IMR-90 (cell line): ENCODE measurements at regions not wholly inside any gene's neighbourhood (a gene's known extent, or its start where the extent isn't known, plus 50 kb on each side); places are given as distances from the start of the nearest gene placed in this dataset.

Experiments used
- ATAC-seq: fragments of 200-7000 bp; cut with Tn5 transposase; 2 replicates; pipeline ENCODE4 v1.9.1; 2020; ENCODE audit warnings: low read depth, mild to moderate bottlenecking, moderate library complexity
- BruUV-seq: library from RNA; stranded (reverse); fragments of 400-500 nt; replicated peaks from 2 replicates; lab custom pipeline; 2021; lab: Mats Ljungman, UMichigan
- CTCF ChIA-PET: fragments of 300-600 bp; formaldehyde crosslinking; extraction: SDS; loops from one replicate; lab custom pipeline; 2021; ENCODE audit warnings: antibody characterized with exemption; lab: Yijun Ruan, JAX
- POLR2A ChIA-PET: fragments of 300-600 bp; sonication (Branson Sonifier 250); formaldehyde crosslinking; loops from one replicate; lab custom pipeline; 2022; ENCODE audit warnings: antibody characterized with exemption; ENCODE audit not compliant: unreplicated experiment; lab: Charles Lee
- DNase-seq: peaks from one replicate; pipeline ENCODE4 v3.0.0; 2013
- H2AFZ ChIP-seq: replicated peaks from 2 replicates; pipeline ENCODE3; 2013; ENCODE audit warnings: low read length, mild to moderate bottlenecking; ENCODE audit not compliant: poor library complexity
- H2AK5ac ChIP-seq: 2 replicates; pipeline ENCODE4 v1.6.1; 2013; ENCODE audit warnings: low read depth, low read length, inconsistent platforms
- H2AK9ac ChIP-seq: replicated peaks from 2 replicates; pipeline ENCODE3; 2013; ENCODE audit warnings: mild to moderate bottlenecking, low read depth, low read length, moderate library complexity; ENCODE audit not compliant: poor library complexity
- H2BK120ac ChIP-seq: 2 replicates; pipeline ENCODE4 v1.6.1; 2013; ENCODE audit warnings: low read depth, low read length, inconsistent platforms
- H2BK15ac ChIP-seq: 3 replicates; pipeline ENCODE4 v1.6.1; 2013; ENCODE audit warnings: low read depth, low read length, inconsistent platforms
- H2BK20ac ChIP-seq: 2 replicates; pipeline ENCODE4 v1.6.1; 2013; ENCODE audit warnings: low read depth, mild to moderate bottlenecking, inconsistent platforms, low read length, moderate library complexity
- H2BK5ac ChIP-seq: 2 replicates; pipeline ENCODE4 v1.6.1; 2013; ENCODE audit warnings: mild to moderate bottlenecking, low read depth, low read length, inconsistent platforms; ENCODE audit not compliant: poor library complexity, severe bottlenecking
- H3K14ac ChIP-seq: replicated peaks from 2 replicates; pipeline ENCODE4 v1.6.1; 2013; ENCODE audit warnings: low read depth, low read length, inconsistent platforms
- H3K18ac ChIP-seq: 2 replicates; pipeline ENCODE4 v1.6.1; 2013; ENCODE audit warnings: low read depth, low read length, control low read depth
- H3K23ac ChIP-seq: 2 replicates; pipeline ENCODE4 v1.6.1; 2013; ENCODE audit warnings: low read depth, low read length, inconsistent platforms
- H3K27ac ChIP-seq: 2 replicates; pipeline ENCODE4 v1.5.1; 2013; ENCODE audit warnings: mild to moderate bottlenecking, control low read depth, low read length; ENCODE audit not compliant: insufficient read depth
- H3K27me3 ChIP-seq: 2 replicates; pipeline ENCODE4 v1.6.1; 2013; ENCODE audit warnings: low read length; ENCODE audit not compliant: control insufficient read depth, insufficient read depth
- H3K36me3 ChIP-seq: 2 replicates; pipeline ENCODE4 v1.6.1; 2013; ENCODE audit warnings: low read length, mixed read lengths; ENCODE audit not compliant: control insufficient read depth, insufficient read depth
- H3K4ac ChIP-seq: 2 replicates; pipeline ENCODE4 v1.6.1; 2013; ENCODE audit warnings: low read depth, low read length, inconsistent platforms
- H3K4me1 ChIP-seq: 2 replicates; pipeline ENCODE4 v1.6.1; 2013; ENCODE audit warnings: low read length, mixed read lengths; ENCODE audit not compliant: control insufficient read depth, insufficient read depth
- H3K4me2 ChIP-seq: 2 replicates; pipeline ENCODE4 v1.6.1; 2013; ENCODE audit warnings: low read depth, mild to moderate bottlenecking, control low read depth, low read length, moderate library complexity
- H3K4me3 ChIP-seq: 2 replicates; pipeline ENCODE4 v1.5.1; 2013; ENCODE audit warnings: low read depth, mild to moderate bottlenecking, control low read depth, low read length, moderate library complexity; ENCODE audit not compliant: insufficient read depth
- H3K56ac ChIP-seq: 2 replicates; pipeline ENCODE4 v1.6.1; 2013; ENCODE audit warnings: low read length, inconsistent platforms; ENCODE audit not compliant: insufficient read depth; ENCODE audit errors: extremely low read depth
- H3K79me1 ChIP-seq, 2 experiments: 2 replicates each; pipeline ENCODE4 v1.6.1; 2013; ENCODE audit warnings: low read length in 2 of 2, inconsistent platforms in 1 of 2, low read depth in 1 of 2
- H3K9ac ChIP-seq: 2 replicates; pipeline ENCODE4 v1.6.1; 2013; ENCODE audit warnings: low read depth, low read length, control low read depth
- H3K9me1 ChIP-seq: 2 replicates; pipeline ENCODE4 v1.6.1; 2013; ENCODE audit warnings: low read length, inconsistent platforms; ENCODE audit not compliant: insufficient read depth
- H3K9me3 ChIP-seq: 2 replicates; pipeline ENCODE4 v1.6.1; 2013; ENCODE audit warnings: low read length; ENCODE audit not compliant: control insufficient read depth, insufficient read depth
- H4K20me1 ChIP-seq: 2 replicates; pipeline ENCODE4 v1.6.1; 2013; ENCODE audit warnings: low read length, inconsistent platforms; ENCODE audit not compliant: insufficient read depth
- H4K5ac ChIP-seq: 2 replicates; pipeline ENCODE4 v1.6.1; 2013; ENCODE audit warnings: mild to moderate bottlenecking, low read depth, low read length, control low read depth
- H4K8ac ChIP-seq, 2 experiments: 2 replicates each; pipeline ENCODE4 v1.6.1; 2013; ENCODE audit warnings: low read depth in 2 of 2, low read length in 2 of 2, control low read depth in 1 of 2, inconsistent platforms in 1 of 2
- H4K91ac ChIP-seq: 2 replicates; pipeline ENCODE4 v1.6.1; 2013; ENCODE audit warnings: low read depth, low read length, inconsistent platforms; ENCODE audit not compliant: insufficient read depth
- BHLHE40 ChIP-seq: fragments of 150-350 bp; IDR thresholded peaks from 2 replicates; pipeline ENCODE4 v1.6.1; 2016; ENCODE audit warnings: mild to moderate bottlenecking, low read depth, low read length
- CEBPB ChIP-seq: IDR thresholded peaks from 2 replicates; pipeline ENCODE4 v1.6.1; 2012; ENCODE audit warnings: low read depth, low read length, improper control_type of control experiment
- CHD1 ChIP-seq: IDR thresholded peaks from 2 replicates; pipeline ENCODE4 v1.6.1; 2012; ENCODE audit warnings: low read depth, low read length, improper control_type of control experiment
- CTCF ChIP-seq: conservative IDR thresholded peaks from 2 replicates; pipeline ENCODE4 v1.5.1; 2012; ENCODE audit warnings: mild to moderate bottlenecking, low read depth, low read length, improper control_type of control experiment
- ELK1 ChIP-seq: fragments of 150-350 bp; IDR thresholded peaks from 2 replicates; pipeline ENCODE4 v1.6.1; 2016; ENCODE audit warnings: low read depth, mild to moderate bottlenecking, low read length, moderate library complexity, borderline replicate concordance
- FOS ChIP-seq: fragments of 150-350 bp; IDR thresholded peaks from 2 replicates; pipeline ENCODE4 v1.6.1; 2016; ENCODE audit warnings: low read depth, low read length
- MAFK ChIP-seq: IDR thresholded peaks from 2 replicates; pipeline ENCODE4 v1.6.1; 2012; ENCODE audit warnings: low read depth, low read length, improper control_type of control experiment
- MAZ ChIP-seq: IDR thresholded peaks from 2 replicates; pipeline ENCODE4 v1.6.1; 2012; ENCODE audit warnings: low read depth, mild to moderate bottlenecking, low read length, improper control_type of control experiment, moderate library complexity, borderline replicate concordance
- MXI1 ChIP-seq: IDR thresholded peaks from 2 replicates; pipeline ENCODE4 v1.6.1; 2012; ENCODE audit warnings: low read depth, mild to moderate bottlenecking, low read length, moderate library complexity, borderline replicate concordance
- NFE2L2 ChIP-seq: fragments of 150-350 bp; IDR thresholded peaks from 2 replicates; pipeline ENCODE4 v1.6.1; 2016; ENCODE audit warnings: low read depth, mild to moderate bottlenecking, low read length
- POLR2A ChIP-seq: IDR thresholded peaks from 2 replicates; pipeline ENCODE4 v1.6.1; 2012; ENCODE audit warnings: mild to moderate bottlenecking, low read depth, low read length
- RAD21 ChIP-seq: IDR thresholded peaks from 2 replicates; pipeline ENCODE4 v1.6.1; 2012; ENCODE audit warnings: low read length, improper control_type of control experiment
- RCOR1 ChIP-seq: IDR thresholded peaks from 2 replicates; pipeline ENCODE4 v1.6.1; 2012; ENCODE audit warnings: mild to moderate bottlenecking, low read length, improper control_type of control experiment; ENCODE audit not compliant: insufficient replicate concordance
- RFX5 ChIP-seq: IDR thresholded peaks from 2 replicates; pipeline ENCODE4 v1.8.0; 2012; ENCODE audit warnings: low read depth, mild to moderate bottlenecking, low read length, moderate library complexity
- SMC3 ChIP-seq: fragments of 150-350 bp; IDR thresholded peaks from 2 replicates; pipeline ENCODE4 v1.6.1; 2016; ENCODE audit warnings: low read depth, mild to moderate bottlenecking, antibody characterized with exemption, low read length, moderate library complexity
- USF2 ChIP-seq: fragments of 150-350 bp; IDR thresholded peaks from 2 replicates; pipeline ENCODE4 v1.6.1; 2017; ENCODE audit warnings: mild to moderate bottlenecking, antibody characterized with exemption, low read length, low read depth
- whole genome bisulfite sequencing, 2 experiments: methylation state at CpG; one replicate each; pipeline versions ENCODE4 v1.1.5 to v1.1.7; 2013; ENCODE audit warnings: missing lambda C conversion rate in 2 of 2; ENCODE audit not compliant: insufficient read length in 1 of 2; ENCODE audit errors: extremely low coverage in 2 of 2; 5-methylcytosine and 5-hydroxymethylcytosine counted together
- dilution Hi-C: fragments of 300-500 bp; cut with HindIII; formaldehyde crosslinking; loops from one replicate; pipeline ENCODE4 v1.14.3; 2018; ENCODE audit warnings: low sequenced_read_pairs; ENCODE audit not compliant: unreplicated experiment
- in situ Hi-C: fragments of 300-500 bp; cut with MboI; formaldehyde crosslinking; loops from 3 replicates; pipeline ENCODE4 v1.14.3; 2019; ENCODE audit warnings: low sequenced_read_pairs, inconsistent platforms, mixed read lengths
- intact Hi-C: fragments of 100-400 bp; cut with micrococcal nuclease; formaldehyde crosslinking; loops from 2 replicates; pipeline ENCODE4 v1.10.0; 2022

DNA sequence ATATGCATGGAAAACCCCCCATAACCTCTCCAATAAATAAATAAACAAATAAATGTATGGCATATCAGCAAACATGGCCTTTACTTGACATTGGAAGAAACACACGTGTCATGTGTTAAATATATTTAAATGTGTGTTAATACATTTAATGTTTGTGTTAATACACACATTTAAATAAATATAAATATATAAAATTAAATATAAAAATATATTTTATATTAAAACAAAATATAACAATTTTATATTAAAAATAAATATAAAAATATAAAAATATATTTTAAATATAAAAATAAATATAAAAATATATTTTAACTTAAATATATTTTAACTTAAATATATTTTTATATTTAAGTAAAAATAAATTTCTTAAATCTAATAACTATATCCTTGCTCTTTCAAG lies 187.6 kb upstream of the CXXC4 start:
- H3K4ac ChIP-seq: no peak overlapping the region
- no peak overlapping the region for H2BK5ac ChIP-seq
- H3K14ac ChIP-seq: no peak overlapping the region
- H4K5ac ChIP-seq: no peak overlapping the region
- no peak overlapping the region for H3K23ac ChIP-seq
- H3K4me1 ChIP-seq: no peaks in the 10 kb centered on the region
- POLR2A ChIA-PET: no interaction called here
- H3K18ac ChIP-seq: no peak overlapping the region
- no peak overlapping the region for H3K56ac ChIP-seq
- H3K4me2 ChIP-seq: no peak overlapping the region
- no peak overlapping the region for H4K8ac ChIP-seq
- no peaks in the 10 kb centered on the region for H3K79me1 ChIP-seq
- H2AK5ac ChIP-seq: no peak overlapping the region
- no peak overlapping the region for H2AK9ac ChIP-seq
- 0 out of 2 replicates have a peak, but pooled peaks cover 3% of the 10 kb centered on the region for H3K9me3 ChIP-seq
- H3K9me1 ChIP-seq: no peaks in the 10 kb centered on the region
- no peak overlapping the region for H2BK20ac ChIP-seq
- H4K20me1 ChIP-seq: no peaks in the 10 kb centered on the region
- no peak overlapping the region for H3K27ac ChIP-seq
- in situ Hi-C loops: no loop called here
- dilution Hi-C loops: no loop called here
- no peak overlapping the region for H3K4me3 ChIP-seq
- intact Hi-C loops: no loop called here
- H3K27me3 ChIP-seq: no peaks in the 10 kb centered on the region
- CTCF ChIA-PET: no interaction called here
- no peak overlapping the region for H2AFZ ChIP-seq
- H2BK15ac ChIP-seq: no peak overlapping the region
- H4K91ac ChIP-seq: no peak overlapping the region
- H3K9ac ChIP-seq: no peak overlapping the region
- DNase-seq: no peak
- BruUV-seq: no TSS peak
- no CpG with 5 or more reads among the region's 1 CpG for WGBS, 2 experiments
- H3K36me3 ChIP-seq: no peaks in the 10 kb centered on the region
- TF ChIP-seq CTCF (no peak), MXI1 (no peak), FOS (no peak), CEBPB (no peak), MAZ (no peak), SMC3 (no peak), RFX5 (no peak), USF2 (no peak), CHD1 (no peak), RAD21 (no peak), MAFK (no peak), ELK1 (no peak), BHLHE40 (no peak), NFE2L2 (no peak), POLR2A (no peak), RCOR1 (no peak)
- no peak overlapping the region for H2BK120ac ChIP-seq
- no peak for ATAC-seq
